RPMI7951 (cell line): ENCODE measurements at regions not wholly inside any gene's neighbourhood (a gene's known extent, or its start where the extent isn't known, plus 50 kb on each side); places are given as distances from the start of the nearest gene placed in this dataset.
"Not testable (repeated sequence)": the region's sequence is repeated elsewhere in the genome, so short reads cannot be mapped to it uniquely, and the experiment has no call there.

ENCODE experiments used
- DNase-seq: peaks from one replicate; pipeline ENCODE4 v3.0.0-alpha.2; 2012; ENCODE audit warnings: low read depth

DNA sequence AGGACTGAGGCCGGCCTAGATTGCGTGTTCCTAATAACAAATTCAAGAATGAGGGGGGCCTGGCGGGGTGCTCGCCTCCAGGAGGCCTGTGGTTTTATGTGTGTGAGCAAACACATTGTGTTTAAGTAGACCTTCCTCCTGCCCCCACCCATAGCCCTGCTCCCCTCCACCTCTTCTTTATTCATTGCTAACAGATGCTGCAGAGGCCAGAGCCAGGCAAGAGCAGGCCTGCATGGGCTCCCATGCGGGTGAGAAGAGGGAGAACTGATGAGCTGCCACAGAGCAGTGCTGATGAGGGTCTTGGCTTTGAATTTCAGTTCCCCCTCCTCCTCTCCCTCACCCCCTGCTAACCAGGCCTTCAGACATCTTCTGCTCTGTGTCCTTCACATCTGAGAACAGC, 154.6 kb downstream of the OSR1 start:
- DNase-seq = no peak

DNA sequence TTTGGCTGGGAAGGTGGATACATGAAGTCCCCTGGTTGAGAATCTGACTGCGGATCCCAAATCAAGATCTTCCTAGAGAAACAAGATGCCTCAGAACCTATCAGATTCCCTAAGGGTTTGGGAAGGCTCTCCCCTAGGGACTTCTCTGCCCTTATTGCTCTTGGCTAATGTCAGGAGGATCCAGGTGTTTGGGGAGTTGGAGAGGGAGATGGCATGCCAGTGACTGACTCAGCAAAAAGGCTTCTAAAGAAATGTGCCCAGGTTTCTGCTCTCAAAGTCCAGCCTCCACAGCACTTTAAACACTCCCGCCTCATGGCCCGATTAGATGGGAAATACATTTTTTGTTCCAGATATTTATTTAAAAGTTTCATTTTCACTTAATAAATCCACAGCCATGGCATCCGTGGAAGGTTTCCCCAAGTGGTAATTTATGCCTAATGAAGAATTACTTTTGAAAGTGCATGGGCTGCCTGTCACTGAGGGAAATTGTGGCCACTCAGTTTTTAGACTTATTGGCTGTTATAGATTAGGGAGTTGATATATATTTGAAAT, 156.4 kb downstream of the OSR1 start:
- DNase-seq = no peak

DNA sequence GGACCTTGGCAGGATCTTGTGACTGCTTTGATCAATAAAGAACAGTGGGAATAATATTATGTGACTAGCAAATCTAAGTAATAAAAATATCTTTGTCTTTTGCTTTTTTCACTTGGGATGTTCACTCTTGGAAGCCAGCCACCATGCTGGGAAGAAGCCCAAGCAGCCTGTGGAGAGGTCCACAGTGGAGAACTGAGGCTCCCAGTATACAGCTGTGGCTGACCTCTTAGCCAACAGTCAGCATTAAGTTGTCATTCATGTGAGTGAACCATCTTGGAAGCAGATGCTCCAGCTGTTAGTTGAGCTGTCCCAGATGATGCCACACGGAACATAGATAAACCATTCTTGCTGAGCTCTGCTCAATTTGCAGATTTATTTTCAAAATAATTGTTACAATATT, 160.0 kb downstream of the OSR1 start:
- DNase-seq = peak; percentile 49

DNA sequence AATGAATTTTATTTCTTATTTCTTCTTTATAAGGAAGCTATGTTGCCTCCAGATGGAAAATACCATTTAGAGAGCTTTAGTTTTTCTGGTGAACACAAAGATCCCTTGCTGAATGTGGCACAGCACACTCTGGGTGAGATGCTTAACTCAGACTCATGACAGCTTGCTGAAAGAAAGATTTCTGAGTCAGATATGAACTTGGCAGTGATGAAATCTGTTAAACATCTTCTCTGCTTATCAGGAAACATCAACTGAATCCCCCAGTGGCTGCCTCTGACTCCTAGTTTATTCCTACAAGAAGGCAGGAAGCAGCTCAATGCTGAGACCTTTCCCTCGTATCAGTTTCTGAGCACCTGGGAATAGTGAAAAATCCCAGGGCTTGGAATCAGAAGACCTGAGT, 162.8 kb downstream of the OSR1 start:
- peak; percentile 49 for DNase-seq

DNA sequence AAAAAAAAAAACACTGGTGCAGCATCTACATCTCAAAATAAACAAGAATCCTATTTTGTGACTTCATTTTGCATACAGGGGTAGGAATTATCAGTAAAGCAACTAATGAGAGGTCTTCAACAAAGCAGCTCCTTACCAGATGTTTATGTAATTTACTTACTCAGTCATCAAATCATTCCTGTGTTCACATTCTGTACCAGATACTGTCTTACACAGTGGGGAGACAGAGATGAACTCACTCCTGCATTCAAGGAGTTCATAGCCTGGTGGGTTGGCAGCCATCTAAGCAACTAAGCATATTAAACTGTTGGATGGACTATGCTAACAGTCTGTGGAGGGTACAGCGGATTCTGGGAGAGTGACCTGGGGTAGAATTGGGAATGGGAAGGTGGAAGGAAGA, 169.0 kb downstream of the OSR1 start:
- DNase-seq = no peak

DNA sequence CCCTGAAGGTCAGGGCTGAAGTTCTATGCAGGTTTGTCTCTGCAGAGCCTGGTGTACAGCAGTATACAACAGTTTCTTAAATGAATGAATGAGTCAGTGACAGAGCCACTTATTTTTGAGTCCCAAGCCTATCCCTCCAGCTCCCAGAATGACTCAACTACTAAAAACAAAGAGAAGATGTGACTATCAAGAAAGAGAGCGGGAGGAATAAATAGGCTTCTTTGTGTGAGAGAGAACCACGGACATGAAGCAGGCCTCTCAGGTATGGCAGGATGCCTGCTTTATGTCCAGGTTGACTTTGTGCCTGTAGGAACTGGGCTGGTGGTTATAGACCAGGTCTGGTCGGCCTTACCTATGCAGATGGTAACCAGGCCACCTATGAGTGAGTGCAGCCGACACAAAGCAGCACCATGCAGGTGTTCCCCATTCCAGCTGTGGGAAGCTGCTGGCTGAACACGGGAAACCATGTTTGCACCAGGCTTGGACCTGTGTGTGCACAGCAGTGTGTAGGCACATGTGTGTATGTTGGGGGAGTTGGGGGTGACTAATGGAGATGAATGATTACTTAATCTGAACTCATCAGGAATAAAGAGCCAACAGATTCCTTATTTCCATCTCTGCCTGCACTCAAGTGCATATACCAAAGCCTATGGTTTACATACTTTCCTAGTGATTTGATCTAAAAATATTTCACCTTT, 171.0 kb downstream of the OSR1 start:
- peak; percentile 73 for DNase-seq

DNA sequence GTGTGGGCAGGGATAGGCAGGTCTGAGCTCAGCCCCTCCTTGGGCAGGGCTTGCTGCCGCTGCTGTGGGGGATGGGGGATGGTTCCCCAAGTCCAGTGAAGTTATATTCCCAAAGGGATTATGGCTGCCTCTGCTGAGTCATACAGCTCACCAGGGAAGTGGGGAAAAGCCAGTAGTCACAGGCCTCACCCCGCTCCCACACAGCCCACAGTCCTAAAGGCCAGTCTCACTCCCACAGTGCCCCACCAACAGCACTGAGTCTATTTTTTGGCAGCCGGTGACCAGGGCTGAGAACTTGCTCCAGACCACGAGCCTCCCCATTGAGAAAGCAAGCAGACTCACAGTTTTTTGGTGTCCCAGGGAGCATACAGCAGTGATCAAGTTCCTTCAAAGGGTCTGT, 173.3 kb downstream of the OSR1 start:
- peak; percentile 65 for DNase-seq

DNA sequence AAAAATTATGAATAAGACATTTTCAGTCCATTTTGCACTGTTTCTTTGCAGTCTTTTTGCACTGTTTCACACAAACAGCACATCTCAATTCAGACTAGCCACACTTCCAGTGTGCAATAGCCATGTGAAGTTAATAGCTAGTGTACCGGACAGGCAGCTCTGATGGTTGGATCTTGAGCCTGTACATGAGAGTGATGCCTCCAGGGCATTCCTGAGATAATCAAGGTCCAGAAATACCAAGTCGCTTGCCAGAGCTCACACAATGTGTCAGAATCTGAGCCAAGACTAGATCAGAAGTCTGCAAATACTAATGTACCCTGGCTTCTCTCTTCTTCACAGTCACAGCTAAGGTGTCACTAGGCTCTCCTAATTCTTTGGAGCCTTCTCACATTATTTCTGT, 180.2 kb downstream of the OSR1 start:
- peak; percentile 82 for DNase-seq

DNA sequence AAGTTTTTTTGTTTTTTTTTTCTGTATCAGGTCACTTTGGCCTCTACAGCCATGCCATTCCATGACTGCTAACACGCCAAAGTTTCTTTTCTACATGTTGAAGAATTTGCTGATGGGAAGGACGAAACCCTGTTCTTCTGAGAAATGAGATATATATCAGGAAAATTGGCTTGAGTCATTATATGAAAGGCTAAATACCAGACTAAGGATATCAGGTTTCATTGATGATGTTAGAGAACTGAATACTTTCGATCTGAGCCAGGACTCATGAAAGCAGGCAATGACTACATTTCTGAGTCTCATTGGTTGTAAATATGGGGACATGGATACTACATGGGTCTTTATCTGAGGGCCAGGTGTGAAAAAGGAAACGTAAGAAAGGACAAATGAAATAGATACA, 181.4 kb downstream of the OSR1 start:
- peak; percentile 56 for DNase-seq

DNA sequence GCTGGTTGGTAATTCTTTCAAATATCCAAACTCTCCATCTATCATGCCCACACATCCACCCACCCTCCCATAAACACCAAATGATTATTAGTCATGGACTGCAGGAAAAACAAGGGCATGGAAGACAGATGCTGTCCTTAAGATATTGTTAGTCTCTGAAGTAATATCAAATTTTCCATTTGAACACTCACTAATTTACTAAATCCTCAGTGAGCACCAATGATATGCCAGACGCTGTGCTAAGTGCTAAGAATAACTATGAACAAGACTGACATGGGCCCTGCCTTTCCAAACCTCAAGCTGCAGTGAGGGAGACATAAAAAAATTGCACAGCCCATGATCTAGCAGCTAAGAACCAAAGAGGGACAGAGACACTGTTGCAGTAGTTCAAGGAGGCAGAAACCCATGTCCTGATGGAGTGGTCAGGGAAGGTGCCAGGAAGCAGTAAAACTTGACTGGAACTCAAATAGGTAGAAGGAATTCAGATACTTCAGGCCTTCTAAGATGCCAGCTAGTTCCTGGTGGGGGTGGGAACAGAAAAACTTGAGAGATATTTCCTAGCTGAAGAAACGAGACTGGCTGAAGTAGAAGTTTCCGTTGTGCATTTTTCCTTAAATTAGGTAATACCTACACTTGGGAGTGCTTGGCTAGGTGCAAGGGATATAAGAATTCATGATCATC, 182.1 kb downstream of the OSR1 start:
- no peak for DNase-seq

DNA sequence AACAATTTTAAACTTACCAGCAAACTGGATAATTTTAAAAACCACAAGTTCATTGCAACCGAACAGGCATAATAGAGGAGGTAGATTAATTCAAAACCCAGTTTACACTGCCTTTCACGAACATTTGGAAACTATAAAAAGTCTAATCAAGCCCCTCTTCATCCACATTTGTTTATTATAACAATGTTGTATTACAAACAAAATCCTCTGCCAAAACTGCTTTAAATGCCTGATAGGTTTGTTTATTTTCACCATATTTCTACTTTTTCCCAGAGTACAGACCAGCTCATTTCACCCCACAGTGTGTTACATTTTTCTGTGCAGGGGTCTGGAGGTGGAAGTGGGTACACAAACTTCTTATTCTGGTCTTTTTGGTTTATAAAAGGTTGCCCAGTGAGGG, 184.2 kb downstream of the OSR1 start:
- no peak for DNase-seq

DNA sequence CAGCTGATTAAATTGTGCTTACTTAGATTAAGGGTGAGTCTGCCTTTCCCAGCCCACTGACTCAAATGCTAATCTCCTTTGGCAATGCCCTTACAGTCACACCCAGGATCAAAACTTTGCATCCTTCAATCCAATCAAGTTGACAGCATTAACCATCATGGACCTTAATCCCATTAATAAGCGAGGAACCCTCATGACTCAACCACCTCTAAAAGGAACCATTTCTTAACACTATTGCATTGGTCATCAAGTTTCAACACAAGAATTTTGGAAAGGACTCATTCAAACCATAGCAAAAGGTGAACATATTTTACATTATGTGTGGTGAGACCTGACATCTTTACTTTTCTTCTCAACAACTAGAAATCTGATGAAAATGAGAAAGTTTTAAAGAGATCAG, 187.0 kb downstream of the OSR1 start:
- no peak for DNase-seq

DNA sequence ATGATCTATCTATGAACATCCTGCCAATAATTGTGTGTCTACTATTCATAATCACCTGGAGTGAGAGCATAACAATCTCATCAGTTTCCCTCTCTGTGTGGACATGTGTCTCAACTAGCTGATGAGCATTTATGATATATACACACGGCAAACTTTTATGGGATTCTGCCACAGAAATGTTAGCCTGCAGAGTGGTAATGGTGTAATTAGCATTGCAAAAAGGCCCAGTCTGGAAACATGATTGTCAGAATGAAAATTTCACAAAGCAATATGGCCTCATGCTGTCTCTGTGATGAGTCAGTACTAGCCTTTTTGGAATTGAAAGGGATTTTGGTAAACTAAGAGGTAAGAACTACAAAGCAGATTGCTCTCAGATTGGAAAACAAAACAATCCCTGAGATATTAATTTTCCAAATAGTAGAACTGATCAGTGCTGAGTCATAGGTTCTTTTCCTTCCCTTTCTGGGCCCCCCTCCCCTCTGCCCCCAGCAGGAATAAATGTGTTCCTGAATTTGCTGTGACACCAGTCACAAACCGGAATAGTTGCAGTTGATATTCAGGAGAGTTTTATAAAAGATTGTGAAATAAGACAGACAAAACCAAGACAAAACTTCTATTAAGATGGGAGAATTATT, 189.2 kb downstream of the OSR1 start:
- no peak for DNase-seq

DNA sequence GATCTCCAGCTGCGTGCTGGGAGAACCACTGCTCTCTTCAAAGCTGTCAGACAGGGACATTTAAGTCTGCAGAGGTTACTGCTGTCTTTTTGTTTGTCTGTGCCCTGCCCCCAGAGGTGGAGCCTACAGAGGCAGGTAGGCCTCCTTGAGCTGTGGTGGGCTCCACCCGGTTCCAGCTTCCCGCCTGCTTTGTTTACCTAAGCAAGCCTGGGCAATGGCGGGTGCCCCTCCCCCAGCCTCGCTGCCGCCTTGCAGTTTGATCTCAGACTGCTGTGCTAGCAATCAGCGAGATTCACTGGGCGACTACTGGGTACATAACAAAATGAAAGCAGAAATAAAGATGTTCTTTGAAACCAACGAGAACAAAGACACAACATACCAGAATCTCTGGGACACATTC, 194.3 kb downstream of the OSR1 start:
- DNase-seq = not testable (repeated sequence)

DNA sequence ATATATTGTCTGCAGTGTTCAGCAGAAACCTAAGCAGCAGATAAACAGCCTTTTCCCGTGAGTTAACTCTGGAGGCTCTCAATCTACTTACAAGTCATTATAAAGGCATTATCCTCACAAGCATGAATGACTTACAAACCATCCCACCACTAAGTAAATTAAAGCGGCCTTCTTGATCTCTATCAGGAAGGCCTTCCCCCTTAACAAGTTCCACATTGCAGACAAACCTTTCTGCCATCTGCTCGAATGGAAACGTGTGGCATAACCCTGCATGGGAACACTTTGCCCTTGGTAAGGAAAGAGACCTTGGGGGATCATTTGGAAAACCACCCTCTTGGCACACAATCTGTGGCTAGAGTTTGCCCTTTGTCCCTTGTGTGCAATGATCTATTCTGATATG, 199.5 kb downstream of the OSR1 start:
- DNase-seq = peak; percentile 83

DNA sequence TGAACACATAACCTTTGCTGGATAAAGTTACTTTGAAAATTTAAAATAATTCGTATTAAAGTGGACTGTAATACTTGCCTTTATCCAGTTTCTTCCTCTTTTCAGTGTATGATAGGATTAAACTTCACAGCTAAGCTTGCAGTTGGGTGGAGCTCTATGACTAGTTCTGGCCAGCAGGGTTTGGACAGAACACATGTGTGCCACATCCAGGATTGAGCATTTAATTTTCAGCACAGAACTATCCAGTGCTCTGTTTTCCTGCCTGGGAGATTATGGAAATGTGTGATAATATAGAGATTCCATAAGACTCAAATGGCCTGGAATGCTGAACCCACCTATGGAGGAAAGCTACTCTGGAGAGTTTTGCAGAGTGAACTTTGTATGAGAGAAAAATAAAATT, 200.2 kb downstream of the OSR1 start:
- DNase-seq = peak; percentile 19

DNA sequence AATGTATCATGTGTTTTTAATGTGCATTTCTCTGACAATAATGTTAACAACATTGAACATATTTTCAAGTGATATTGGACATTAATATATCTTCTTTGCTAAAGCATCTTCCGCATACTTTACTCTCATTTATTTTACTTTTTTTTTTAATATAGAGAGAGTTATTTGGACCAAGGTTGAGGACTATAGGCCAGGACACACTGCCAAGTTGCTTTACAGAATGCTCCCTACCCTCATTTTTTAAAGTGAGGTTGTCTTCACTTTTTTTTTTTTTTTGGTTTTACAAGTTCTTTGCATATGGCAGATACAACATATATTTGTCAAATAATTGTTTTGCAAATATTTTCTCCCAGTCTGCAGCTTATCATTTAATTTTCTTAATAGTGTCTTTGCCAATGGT, 201.8 kb downstream of the OSR1 start:
- DNase-seq = no peak

DNA sequence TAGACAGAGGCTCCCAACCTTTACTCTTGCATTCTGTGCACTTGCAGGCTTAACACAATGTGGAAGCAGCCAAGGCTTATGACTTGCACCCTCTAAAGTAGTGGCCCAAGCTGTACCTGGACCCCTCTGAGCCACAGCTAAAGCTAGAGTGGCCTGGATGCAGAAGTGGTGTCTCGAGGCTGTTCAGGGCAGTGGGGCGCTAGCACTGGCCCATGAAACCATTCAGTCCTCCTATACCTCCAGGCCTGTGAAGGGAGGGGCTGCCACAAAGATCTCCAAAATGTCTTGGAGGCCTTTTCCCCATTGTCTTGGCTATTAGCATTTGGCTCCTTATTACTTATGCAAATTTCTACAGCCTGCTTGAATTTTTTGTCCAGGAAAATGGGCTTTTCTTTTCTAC, 207.7 kb downstream of the OSR1 start:
- DNase-seq = no peak

DNA sequence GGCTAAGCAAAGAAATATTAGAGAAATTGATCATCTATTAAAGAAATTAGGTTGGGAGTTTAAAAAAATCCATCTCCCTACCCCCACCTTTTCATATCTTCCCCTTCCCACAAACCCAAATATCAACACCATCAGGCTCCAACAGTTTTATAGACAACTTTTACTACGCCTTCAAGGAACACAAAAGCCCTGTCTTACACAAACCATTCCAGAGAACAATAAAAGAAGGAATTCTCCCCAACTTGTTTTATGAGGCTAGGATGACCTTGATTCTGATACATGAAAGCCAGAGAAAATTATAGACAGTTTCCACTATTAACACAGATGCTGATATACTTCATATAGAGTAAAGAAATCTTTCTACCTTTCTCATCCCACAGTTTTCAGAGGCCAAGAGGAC, 211.6 kb downstream of the OSR1 start:
- no peak for DNase-seq

DNA sequence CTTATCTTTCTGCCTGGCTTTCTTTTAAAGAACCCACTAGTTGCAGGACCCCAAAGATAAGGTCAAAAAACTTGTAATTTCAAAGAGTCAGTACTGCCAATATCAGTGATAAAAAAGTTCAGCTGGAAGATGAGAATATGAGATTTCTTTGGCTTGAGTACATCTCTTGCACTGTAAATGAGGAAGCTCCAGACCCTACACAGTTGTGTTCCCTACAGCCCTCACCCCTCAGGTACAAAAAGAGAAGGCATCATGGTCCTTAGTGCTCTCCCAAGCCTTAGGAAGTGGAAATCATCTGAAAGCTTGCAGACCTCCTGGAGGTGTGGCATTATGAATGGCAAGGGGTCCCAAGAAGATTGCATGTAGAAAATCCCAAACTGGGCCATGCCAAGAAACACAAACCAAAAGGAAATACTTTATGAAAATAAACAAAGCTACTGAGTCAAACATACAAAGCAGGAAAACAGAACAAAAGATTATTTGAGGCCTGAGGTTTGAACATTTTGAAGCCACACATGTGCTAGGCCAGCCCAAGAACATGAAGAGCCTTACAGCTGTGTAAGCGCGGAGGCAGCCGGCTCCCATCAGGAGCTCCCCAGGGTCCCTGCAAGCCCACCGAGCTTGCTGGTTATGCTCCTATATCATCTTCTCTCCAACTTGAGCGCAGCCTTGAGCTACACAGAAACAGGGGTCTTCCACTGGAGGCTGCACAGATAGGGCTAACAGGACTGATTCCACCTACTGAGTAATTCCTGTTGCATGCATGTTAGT, 217.0 kb downstream of the OSR1 start:
- no peak for DNase-seq

DNA sequence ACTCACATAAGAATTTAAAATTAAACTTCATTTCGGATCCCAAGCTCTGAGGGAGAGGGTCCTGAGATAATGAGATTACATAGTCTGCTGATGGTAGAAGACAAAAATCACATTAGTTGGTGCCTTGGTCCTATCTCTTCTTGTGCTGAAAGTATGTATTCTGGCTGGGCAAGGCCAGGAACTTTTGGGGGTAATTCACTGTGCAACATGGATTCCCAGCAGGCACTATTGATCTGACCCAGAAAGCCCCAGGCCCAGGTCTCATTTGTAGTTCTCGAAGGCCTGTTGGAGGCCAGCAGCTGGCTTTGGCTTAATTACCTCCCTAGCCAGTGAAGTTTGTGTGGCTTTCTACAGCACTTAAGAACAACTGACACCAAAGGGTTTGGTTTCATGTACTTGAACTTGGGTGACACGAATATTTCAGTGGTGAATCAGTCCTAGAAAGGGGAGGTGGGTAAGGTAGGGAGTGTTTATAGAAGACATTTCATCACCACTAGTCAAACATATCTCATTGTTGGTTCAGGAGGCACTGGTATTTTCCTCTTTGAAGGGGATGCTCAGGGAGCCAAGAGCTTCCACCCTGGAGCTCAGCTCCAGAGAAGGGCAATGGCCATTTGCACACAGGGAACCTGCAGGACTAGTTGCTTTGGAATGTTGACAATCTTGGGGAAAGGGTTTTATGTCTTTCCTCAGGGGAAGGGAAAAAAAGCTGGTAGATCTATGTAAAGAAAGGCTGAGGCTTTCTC, 217.8 kb downstream of the OSR1 start:
- peak; percentile 96 for DNase-seq

DNA sequence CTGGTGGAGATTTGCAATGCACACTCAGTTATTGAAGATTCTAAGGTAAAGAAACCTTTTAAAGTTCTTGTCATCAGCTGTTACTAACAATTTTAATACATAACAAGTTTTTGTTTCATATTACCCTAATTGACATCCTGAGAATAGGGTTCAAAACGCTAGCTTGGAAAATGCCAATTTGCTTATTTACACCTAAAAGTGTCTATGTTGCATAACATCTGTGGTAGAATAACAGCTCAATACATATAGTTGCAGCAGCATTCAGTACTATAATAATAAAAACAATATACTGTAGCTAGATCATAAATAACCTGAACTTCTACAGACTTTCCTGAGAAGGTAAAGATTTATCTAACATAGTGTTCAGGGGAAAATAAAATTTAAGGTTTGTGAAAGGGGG, 219.0 kb downstream of the OSR1 start:
- DNase-seq = no peak
